NT2/D1 (cell line): ENCODE measurements at regions not wholly inside any gene's neighbourhood (a gene's known extent, or its start where the extent isn't known, plus 50 kb on each side); places are given as distances from the start of the nearest gene placed in this dataset.

Source experiments
- DNase-seq: peaks from one replicate; pipeline ENCODE4 v3.0.0-alpha.2; 2011; ENCODE audit warnings: low read depth, low spot score
- H3K27me3 ChIP-seq: 2 replicates; pipeline ENCODE4 v1.6.0; 2011; ENCODE audit warnings: mild to moderate bottlenecking; ENCODE audit not compliant: insufficient read length, insufficient read depth
- H3K36me3 ChIP-seq: 2 replicates; pipeline ENCODE4 v1.6.1; 2011; ENCODE audit warnings: mild to moderate bottlenecking, low read length, mixed read lengths; ENCODE audit not compliant: insufficient read depth, insufficient read length
- H3K4me1 ChIP-seq: 2 replicates; pipeline ENCODE4 v1.5.1; 2011; ENCODE audit not compliant: insufficient read depth, insufficient read length
- H3K4me3 ChIP-seq: 2 replicates; pipeline ENCODE4 v1.5.1; 2011; ENCODE audit warnings: low read depth; ENCODE audit not compliant: insufficient read length
- H3K9ac ChIP-seq: 2 replicates; pipeline ENCODE4 v1.6.0; 2011; ENCODE audit warnings: low read depth; ENCODE audit not compliant: insufficient read length
- H3K9me3 ChIP-seq: 2 replicates; pipeline ENCODE4 v1.5.1; 2011; ENCODE audit warnings: mild to moderate bottlenecking, low read length; ENCODE audit not compliant: insufficient read depth
- SUZ12 ChIP-seq: IDR thresholded peaks from 2 replicates; pipeline ENCODE4 v1.6.1; 2011; ENCODE audit not compliant: insufficient read length, insufficient read depth; ENCODE audit errors: extremely low read depth
- YY1 ChIP-seq: IDR thresholded peaks from 2 replicates; pipeline ENCODE4 v1.6.1; 2011; ENCODE audit not compliant: insufficient read length, insufficient read depth
- ZNF274 ChIP-seq: IDR thresholded peaks from 2 replicates; pipeline ENCODE4 v1.6.1; 2011; ENCODE audit warnings: mild to moderate bottlenecking, low read depth, low read length

DNA sequence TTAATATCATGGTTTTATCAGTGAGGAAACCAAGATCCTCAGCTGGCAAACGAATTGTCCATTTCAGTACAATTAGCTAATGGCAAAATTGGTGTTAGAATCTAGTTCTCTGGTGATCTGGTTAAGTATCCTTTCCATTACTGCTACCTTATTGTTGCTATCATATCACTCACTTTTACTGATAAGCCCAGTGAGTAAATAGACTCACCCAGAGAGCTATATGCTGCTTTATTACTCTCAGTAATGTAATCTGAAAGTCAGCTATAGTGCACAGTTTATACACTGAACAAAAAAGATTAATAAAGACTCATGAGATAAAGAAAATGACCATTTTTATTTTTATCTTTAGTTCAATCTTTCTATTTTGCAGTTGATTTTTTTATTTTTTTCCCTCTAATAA is 95.0 kb downstream of the DMAC1 start:
- TF ChIP-seq SUZ12 (no peak), ZNF274 (no peak), YY1 (no peak)
- H3K9me3 ChIP-seq, result no peaks in the 10 kb centered on the region
- no peak overlapping the region for H3K9ac ChIP-seq
- H3K4me3 ChIP-seq, result no peak overlapping the region
- no peaks in the 10 kb centered on the region for H3K27me3 ChIP-seq
- DNase-seq, result no peak
- no peaks in the 10 kb centered on the region for H3K4me1 ChIP-seq
- no peaks in the 10 kb centered on the region for H3K36me3 ChIP-seq

DNA sequence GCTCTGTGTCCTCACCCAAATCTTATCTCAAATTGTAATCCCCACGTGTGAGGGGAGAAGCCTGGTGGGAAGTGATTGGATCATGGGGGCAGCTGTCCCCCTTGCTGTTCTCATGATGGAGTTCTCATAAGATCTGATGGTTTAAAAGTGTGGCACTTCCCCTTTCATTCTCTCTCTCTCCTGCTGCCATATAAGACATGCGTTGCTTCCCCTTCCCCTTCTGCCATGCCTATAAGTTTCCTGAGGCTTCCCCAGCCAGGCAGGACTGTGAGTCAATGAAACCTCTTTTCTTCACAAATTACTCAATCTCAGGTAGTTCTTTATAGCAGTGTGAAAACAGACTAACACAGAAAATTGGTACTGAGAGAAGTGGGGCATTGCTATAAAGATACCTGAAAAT is 107.7 kb downstream of the DMAC1 start:
- no peak for DNase-seq
- H3K4me3 ChIP-seq, result no peak overlapping the region
- H3K9ac ChIP-seq, result no peak overlapping the region
- peaks cover 11% of the 10 kb centered on the region; the same call in 1 of the 2 replicates for H3K9me3 ChIP-seq
- H3K27me3 ChIP-seq, result no peaks in the 10 kb centered on the region
- H3K4me1 ChIP-seq, result no peaks in the 10 kb centered on the region
- TF ChIP-seq SUZ12 (no peak), YY1 (no peak), ZNF274 (no peak)
- no peaks in the 10 kb centered on the region for H3K36me3 ChIP-seq

DNA sequence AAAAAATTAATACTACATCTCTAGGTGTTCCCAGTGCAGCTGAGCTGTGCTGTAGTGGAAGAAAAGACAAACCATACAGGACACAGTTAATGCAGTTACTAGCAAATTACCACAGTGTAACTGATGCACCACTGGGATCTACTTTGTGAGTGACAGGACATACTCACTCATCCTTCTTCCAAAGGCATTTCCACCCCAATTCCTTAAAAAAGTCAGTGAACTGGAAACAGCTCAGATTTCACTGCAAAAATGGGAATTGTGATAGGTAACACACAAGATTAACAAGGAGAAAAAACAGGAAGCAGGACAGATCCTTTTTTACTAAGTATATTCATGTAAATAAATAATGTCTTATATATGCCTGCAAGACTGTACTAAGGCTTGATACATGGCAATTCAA is 109.6 kb downstream of the DMAC1 start:
- TF ChIP-seq ZNF274, result no peak
- TF ChIP-seq YY1, result no peak
- TF ChIP-seq SUZ12, result no peak
- Histone ChIP-seq H3K9me3 (peaks cover 11% of the 10 kb centered on the region; the same call in 1 of the 2 replicates), H3K4me3 (no peak overlapping the region), H3K9ac (no peak overlapping the region), H3K4me1 (no peaks in the 10 kb centered on the region), H3K27me3 (no peaks in the 10 kb centered on the region), H3K36me3 (no peaks in the 10 kb centered on the region)
- DNase-seq, result no peak

DNA sequence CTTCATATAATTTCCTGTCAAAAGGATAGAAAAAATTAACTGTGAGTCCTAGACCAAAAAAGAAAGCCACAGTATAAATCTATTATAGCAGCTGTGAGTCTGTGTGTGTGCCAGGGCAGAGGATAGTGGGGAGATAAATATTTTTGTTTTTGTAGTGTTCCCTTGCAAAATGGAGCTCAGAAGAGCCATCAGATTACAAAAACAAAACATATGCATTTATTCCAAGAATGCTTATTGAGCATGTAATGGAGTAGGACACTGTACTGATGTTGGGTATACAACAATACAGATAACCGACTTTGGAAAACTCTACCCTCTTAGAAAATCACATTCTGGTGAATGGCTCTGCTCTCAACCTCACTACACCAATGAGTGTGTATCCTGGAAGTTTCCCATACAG is 111.0 kb downstream of the DMAC1 start:
- H3K27me3 ChIP-seq, result no peaks in the 10 kb centered on the region
- no peak for DNase-seq
- no peaks in the 10 kb centered on the region for H3K4me1 ChIP-seq
- no peaks in the 10 kb centered on the region for H3K36me3 ChIP-seq
- H3K9me3 ChIP-seq, result peaks cover 9% of the 10 kb centered on the region; the same call in 1 of the 2 replicates
- TF ChIP-seq SUZ12 (no peak), ZNF274 (no peak), YY1 (no peak)
- no peak overlapping the region for H3K9ac ChIP-seq
- no peak overlapping the region for H3K4me3 ChIP-seq

DNA sequence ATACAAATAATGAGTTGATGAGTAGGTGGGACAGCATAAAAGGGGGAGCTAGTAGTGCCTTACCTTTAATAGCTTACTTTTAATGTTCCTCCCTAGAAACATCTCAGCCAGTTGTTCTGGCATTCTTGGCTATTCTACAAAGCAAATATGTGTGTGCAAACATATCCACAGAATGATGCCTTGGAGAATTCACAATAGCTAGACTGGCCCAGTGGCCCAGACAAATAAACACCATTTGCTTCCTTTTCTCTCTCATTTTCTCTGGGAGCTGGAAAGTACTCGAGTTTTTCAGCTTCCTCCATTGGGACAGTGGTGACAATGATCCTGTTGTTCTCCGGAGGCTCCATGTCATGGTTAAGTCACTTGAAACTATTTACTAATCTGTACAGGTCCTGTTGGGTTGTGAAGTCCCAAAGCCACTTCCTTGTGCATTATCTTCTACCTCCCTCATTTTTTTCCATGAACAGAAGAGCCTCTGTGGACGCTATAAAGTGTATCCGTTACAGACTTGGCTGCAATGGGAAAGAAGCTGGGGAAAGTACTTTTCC is 122.9 kb downstream of the DMAC1 start:
- Histone ChIP-seq H3K4me1 (no peaks in the 10 kb centered on the region), H3K36me3 (no peaks in the 10 kb centered on the region), H3K27me3 (no peaks in the 10 kb centered on the region), H3K9ac (no peak overlapping the region), H3K4me3 (no peak overlapping the region), H3K9me3 (no peaks in the 10 kb centered on the region)
- no peak for TF ChIP-seq ZNF274
- no peak for TF ChIP-seq SUZ12
- TF ChIP-seq YY1, result no peak
- DNase-seq, result no peak

DNA sequence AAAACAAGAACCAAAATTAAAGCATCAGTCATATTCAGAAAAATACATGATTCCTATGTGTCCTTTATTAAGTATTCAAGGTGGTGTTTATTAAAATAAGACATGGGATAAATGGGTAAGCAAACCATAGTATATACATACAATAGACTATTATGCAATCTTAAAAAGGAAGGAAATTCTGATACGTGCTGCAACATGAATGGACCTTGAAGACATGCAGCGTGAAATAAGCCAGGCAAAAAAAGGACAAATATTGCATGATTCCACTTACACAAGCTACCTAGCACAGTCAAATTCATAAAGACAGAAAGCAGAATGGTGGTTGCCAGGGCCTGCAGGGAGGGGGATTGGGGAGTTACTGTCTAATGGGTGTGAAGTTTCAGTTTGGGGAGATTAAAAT is 127.7 kb downstream of the DMAC1 start:
- DNase-seq, result no peak
- H3K27me3 ChIP-seq, result no peaks in the 10 kb centered on the region

DNA sequence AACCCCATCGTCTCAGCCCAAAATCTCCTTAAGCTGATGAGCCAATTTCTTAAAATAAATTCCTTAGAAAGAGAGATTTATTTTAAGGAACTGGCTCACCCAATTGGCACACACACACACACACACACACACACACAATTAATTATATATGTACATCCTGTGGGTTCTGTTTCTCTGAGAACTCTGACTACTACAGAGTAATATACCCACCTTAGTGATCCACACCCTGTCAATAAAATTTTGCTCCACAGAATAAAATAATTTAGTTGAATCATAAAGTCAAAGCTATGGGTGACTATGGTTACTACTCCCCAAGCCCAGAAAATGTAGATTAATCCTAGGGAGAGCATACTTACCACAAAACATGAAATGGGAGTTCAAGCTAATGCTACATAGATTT is 131.0 kb downstream of the DMAC1 start:
- no peaks in the 10 kb centered on the region for H3K36me3 ChIP-seq
- H3K4me3 ChIP-seq, result no peak overlapping the region
- H3K27me3 ChIP-seq, result no peaks in the 10 kb centered on the region
- TF ChIP-seq SUZ12, result no peak
- TF ChIP-seq ZNF274, result no peak
- no peak for TF ChIP-seq YY1
- no peak overlapping the region for H3K9ac ChIP-seq
- no peaks in the 10 kb centered on the region for H3K9me3 ChIP-seq
- no peak for DNase-seq
- no peaks in the 10 kb centered on the region for H3K4me1 ChIP-seq

More for the DNA sequence above, 127.7 kb downstream of the DMAC1 start:
- Histone ChIP-seq H3K4me1 (no peaks in the 10 kb centered on the region), H3K4me3 (no peak overlapping the region), H3K9me3 (no peaks in the 10 kb centered on the region), H3K9ac (no peak overlapping the region), H3K36me3 (no peaks in the 10 kb centered on the region)
- TF ChIP-seq YY1 (no peak), ZNF274 (no peak), SUZ12 (no peak)

DNA sequence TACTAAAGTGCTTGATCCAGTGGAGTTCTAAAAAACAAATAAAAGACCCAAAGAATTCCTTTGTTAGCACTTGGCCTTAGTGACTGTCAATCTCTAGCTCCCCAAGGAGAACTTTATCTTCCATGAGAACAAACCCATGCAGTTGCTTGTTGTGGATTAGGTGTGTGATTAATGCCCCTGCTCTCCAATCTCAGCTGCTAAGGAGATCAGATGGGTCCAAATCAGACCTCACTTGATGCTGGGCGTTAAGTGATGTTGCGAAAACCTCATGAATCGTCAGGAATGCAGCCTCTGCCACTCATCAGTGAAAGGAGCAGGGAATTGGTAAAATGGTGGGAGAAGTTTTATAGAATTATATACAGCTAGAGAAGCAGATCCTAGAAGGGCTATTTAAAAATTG is 133.7 kb downstream of the DMAC1 start:
- H3K9ac ChIP-seq, result no peak overlapping the region
- TF ChIP-seq ZNF274 (no peak), YY1 (no peak), SUZ12 (no peak)
- no peak overlapping the region for H3K4me3 ChIP-seq
- no peaks in the 10 kb centered on the region for H3K36me3 ChIP-seq
- no peaks in the 10 kb centered on the region for H3K4me1 ChIP-seq
- no peaks in the 10 kb centered on the region for H3K27me3 ChIP-seq
- H3K9me3 ChIP-seq, result no peaks in the 10 kb centered on the region
- DNase-seq, result peak; percentile 8
